ENCODE measurements at regions not wholly inside any gene's neighbourhood (a gene's known extent, or its start where the extent isn't known, plus 50 kb on each side); places are given as distances from the start of the nearest gene placed in this dataset.

- no peak for DNase-seq (ENCODE audit: low read depth)
These were observed 80.4 kb downstream of the MICALL2 start for GRCh38 chr7:1378610-1379601.

- no peak for DNase-seq (ENCODE audit: low read depth)
These were observed 78.9 kb downstream of the MICALL2 start for GRCh38 chr7:1380231-1380815.

GRCh38 chr7:1380821-1381580 lies 78.3 kb downstream of the MICALL2 start:
- no peak for DNase-seq (ENCODE audit: low read depth)

GRCh38 chr7:1382553-1383397 lies 76.5 kb downstream of the MICALL2 start:
- no peak for DNase-seq (ENCODE audit: low read depth)

GRCh38 chr7:1383398-1384112 lies 75.7 kb downstream of the MICALL2 start:
- no peak for DNase-seq (ENCODE audit: low read depth)

- no peak for DNase-seq (ENCODE audit: low read depth)
These were observed 75.2 kb downstream of the MICALL2 start for GRCh38 chr7:1384113-1384415.

Data from stimulated activated CD8-positive, alpha-beta memory T cell treated with anti-CD3 and anti-CD28 coated beads, Interleukin-7, amount 100 ng/mL, for 24 hours (primary cell).